ENCODE measurements at regions not wholly inside any gene's neighbourhood (a gene's known extent, or its start where the extent isn't known, plus 50 kb on each side); places are given as distances from the start of the nearest gene placed in this dataset.

GRCh38 chr2:21693081-21693480 lies 569.3 kb downstream of the TDRD15 start:
- Histone ChIP-seq H2AFZ (ENCODE audit: low read depth, low read length, poor library complexity, severe bottlenecking) (no peak overlapping the region), H3K9me3 (ENCODE audit: control insufficient read depth in 1 of 2, insufficient read depth in 1 of 2, low read depth in 1 of 2, low read length in 2 of 2) (peaks cover 0 to 4% of the 10 kb centered on the region in 2 experiments; a peak in 2 of 4 replicates), H3K4me1 (ENCODE audit: control insufficient read depth in 1 of 2, insufficient read depth in 2 of 2, low read length in 2 of 2) (no peaks in the 10 kb centered on the region), H3K27ac (ENCODE audit: low read depth, low read length) (no peak overlapping the region), H3K4me2 (ENCODE audit: low read length) (no peak overlapping the region), H3K36me3 (ENCODE audit: control insufficient read depth in 1 of 2, insufficient read depth in 2 of 2, low read length in 2 of 2) (no peaks in the 10 kb centered on the region), H3K9ac (ENCODE audit: low read length) (no peak overlapping the region), H3K4me3 (replicated peaks in 1 of 2; ENCODE audit: low read depth in 1 of 2, low read length in 2 of 2) (no peak overlapping the region), H3K9me2 (ENCODE audit: insufficient read depth) (no peaks in the 10 kb centered on the region), H3K79me2 (ENCODE audit: insufficient read depth, low read length) (no peaks in the 10 kb centered on the region), H4K20me1 (ENCODE audit: insufficient read depth) (no peaks in the 10 kb centered on the region), H3K27me3 (ENCODE audit: insufficient read depth, low read length) (no peaks in the 10 kb centered on the region)
- intact Hi-C loops (cut with micrococcal nuclease) = no loop called here
- CTCF ChIA-PET = no interaction called here
- no TSS peak for BruUV-seq (replicated peaks)
- DNase-seq (ENCODE audit: low read depth, low spot score) = no peak
- RAD21 ChIA-PET (ENCODE audit: low non-redundant PET in 1 of 2, low total read pairs in 2 of 2, uncharacterized antibody in 2 of 2, unreplicated experiment in 2 of 2) = no interaction called here
- POLR2A ChIA-PET = no interaction called here
- TF ChIP-seq ELF1 (IDR thresholded peaks at IDR 0.05; ENCODE audit: borderline replicate concordance, low read depth) (no peak), CBX3 (IDR thresholded peaks at IDR 0.05; ENCODE audit: low read depth) (no peak), TCF7L2 (IDR thresholded peaks at IDR 0.05; ENCODE audit: borderline replicate concordance, extremely low read depth, insufficient read depth, insufficient read length) (no peak), POLR2AphosphoS5 (IDR thresholded peaks at IDR 0.05; ENCODE audit: low read depth, low read length) (no peak), SIN3A (IDR thresholded peaks at IDR 0.05; ENCODE audit: low read depth) (no peak)
- no peak for ATAC-seq

DNA sequence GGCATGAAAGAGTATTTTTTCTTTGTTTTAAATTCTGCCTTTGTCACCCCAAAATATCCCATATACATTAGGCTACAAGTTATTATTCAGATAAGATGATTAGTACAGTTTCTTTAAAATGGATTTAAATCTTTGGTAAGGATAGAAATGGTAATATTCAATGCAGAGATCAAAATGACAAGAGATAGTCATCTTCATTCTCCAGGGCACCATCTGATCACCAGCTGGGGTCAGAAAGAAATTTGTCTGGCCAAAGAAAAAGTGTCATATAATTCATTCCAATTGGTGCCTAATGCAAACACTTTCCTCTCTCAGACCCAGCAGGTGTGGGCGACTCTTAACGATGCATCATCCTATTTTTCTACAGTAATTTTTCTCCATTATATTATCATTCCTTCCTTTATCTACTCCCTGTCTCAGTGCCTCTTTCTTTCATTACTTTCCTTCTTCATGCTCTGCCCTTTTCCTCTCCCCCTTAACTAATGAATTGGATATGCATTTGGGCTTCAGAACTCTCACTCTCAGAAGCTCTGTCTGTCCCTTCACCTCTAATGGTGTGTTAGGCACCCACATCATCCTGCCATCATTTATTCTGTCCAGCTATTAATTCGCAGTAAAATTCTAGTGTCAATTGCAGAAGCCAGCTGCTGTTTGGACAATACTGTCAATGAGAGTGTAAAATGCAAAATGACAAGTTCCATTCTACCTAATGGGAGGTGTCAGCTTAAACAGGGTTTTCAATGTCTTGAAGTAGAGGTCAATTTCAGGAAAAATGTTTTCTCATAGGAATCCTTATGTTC lies 570.5 kb downstream of the TDRD15 start:
- no TSS peak for BruUV-seq (replicated peaks)
- Histone ChIP-seq H3K9me3 (ENCODE audit: control insufficient read depth in 1 of 2, insufficient read depth in 1 of 2, low read depth in 1 of 2, low read length in 2 of 2) (peaks cover 4 to 8% of the 10 kb centered on the region in 2 experiments; a peak in 2 of 4 replicates), H3K79me2 (ENCODE audit: insufficient read depth, low read length) (no peaks in the 10 kb centered on the region), H3K36me3 (ENCODE audit: control insufficient read depth in 1 of 2, insufficient read depth in 2 of 2, low read length in 2 of 2) (no peaks in the 10 kb centered on the region), H3K9ac (ENCODE audit: low read length) (no peak overlapping the region), H3K27me3 (ENCODE audit: insufficient read depth, low read length) (no peaks in the 10 kb centered on the region), H2AFZ (ENCODE audit: low read depth, low read length, poor library complexity, severe bottlenecking) (no peak overlapping the region), H3K9me2 (ENCODE audit: insufficient read depth) (no peaks in the 10 kb centered on the region), H3K4me2 (ENCODE audit: low read length) (no peak overlapping the region), H3K4me3 (replicated peaks in 1 of 2; ENCODE audit: low read depth in 1 of 2, low read length in 2 of 2) (no peak overlapping the region), H4K20me1 (ENCODE audit: insufficient read depth) (no peaks in the 10 kb centered on the region), H3K27ac (ENCODE audit: low read depth, low read length) (no peak overlapping the region), H3K4me1 (ENCODE audit: control insufficient read depth in 1 of 2, insufficient read depth in 2 of 2, low read length in 2 of 2) (no peaks in the 10 kb centered on the region)
- ChIA-PET CTCF (no interaction called here), RAD21 (ENCODE audit: low non-redundant PET in 1 of 2, low total read pairs in 2 of 2, uncharacterized antibody in 2 of 2, unreplicated experiment in 2 of 2) (no interaction called here), POLR2A (no interaction called here)
- ATAC-seq = no peak
- intact Hi-C loops (cut with micrococcal nuclease) = no loop called here
- DNase-seq (ENCODE audit: low read depth, low spot score) = no peak
- TF ChIP-seq, protein P1, sequence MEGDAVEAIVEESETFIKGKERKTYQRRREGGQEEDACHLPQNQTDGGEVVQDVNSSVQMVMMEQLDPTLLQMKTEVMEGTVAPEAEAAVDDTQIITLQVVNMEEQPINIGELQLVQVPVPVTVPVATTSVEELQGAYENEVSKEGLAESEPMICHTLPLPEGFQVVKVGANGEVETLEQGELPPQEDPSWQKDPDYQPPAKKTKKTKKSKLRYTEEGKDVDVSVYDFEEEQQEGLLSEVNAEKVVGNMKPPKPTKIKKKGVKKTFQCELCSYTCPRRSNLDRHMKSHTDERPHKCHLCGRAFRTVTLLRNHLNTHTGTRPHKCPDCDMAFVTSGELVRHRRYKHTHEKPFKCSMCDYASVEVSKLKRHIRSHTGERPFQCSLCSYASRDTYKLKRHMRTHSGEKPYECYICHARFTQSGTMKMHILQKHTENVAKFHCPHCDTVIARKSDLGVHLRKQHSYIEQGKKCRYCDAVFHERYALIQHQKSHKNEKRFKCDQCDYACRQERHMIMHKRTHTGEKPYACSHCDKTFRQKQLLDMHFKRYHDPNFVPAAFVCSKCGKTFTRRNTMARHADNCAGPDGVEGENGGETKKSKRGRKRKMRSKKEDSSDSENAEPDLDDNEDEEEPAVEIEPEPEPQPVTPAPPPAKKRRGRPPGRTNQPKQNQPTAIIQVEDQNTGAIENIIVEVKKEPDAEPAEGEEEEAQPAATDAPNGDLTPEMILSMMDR (IDR thresholded peaks at IDR 0.05 in 2 of 3, conservative IDR thresholded peaks at IDR 0.05 in 1 of 3; ENCODE audit: borderline replicate concordance in 1 of 3, insufficient read depth in 1 of 3, low read depth in 2 of 3, low read length in 2 of 3) = no peak
- TF ChIP-seq ZBTB33 (IDR thresholded peaks at IDR 0.05; ENCODE audit: extremely low read depth, insufficient replicate concordance, low read length) (no peak), SIN3A (IDR thresholded peaks at IDR 0.05; ENCODE audit: low read depth) (no peak), CBX3 (IDR thresholded peaks at IDR 0.05; ENCODE audit: low read depth) (no peak), ELF1 (IDR thresholded peaks at IDR 0.05; ENCODE audit: borderline replicate concordance, low read depth) (no peak), CEBPB (IDR thresholded peaks at IDR 0.05; ENCODE audit: low read depth) (no peak)
- TF ChIP-seq, protein P2, sequence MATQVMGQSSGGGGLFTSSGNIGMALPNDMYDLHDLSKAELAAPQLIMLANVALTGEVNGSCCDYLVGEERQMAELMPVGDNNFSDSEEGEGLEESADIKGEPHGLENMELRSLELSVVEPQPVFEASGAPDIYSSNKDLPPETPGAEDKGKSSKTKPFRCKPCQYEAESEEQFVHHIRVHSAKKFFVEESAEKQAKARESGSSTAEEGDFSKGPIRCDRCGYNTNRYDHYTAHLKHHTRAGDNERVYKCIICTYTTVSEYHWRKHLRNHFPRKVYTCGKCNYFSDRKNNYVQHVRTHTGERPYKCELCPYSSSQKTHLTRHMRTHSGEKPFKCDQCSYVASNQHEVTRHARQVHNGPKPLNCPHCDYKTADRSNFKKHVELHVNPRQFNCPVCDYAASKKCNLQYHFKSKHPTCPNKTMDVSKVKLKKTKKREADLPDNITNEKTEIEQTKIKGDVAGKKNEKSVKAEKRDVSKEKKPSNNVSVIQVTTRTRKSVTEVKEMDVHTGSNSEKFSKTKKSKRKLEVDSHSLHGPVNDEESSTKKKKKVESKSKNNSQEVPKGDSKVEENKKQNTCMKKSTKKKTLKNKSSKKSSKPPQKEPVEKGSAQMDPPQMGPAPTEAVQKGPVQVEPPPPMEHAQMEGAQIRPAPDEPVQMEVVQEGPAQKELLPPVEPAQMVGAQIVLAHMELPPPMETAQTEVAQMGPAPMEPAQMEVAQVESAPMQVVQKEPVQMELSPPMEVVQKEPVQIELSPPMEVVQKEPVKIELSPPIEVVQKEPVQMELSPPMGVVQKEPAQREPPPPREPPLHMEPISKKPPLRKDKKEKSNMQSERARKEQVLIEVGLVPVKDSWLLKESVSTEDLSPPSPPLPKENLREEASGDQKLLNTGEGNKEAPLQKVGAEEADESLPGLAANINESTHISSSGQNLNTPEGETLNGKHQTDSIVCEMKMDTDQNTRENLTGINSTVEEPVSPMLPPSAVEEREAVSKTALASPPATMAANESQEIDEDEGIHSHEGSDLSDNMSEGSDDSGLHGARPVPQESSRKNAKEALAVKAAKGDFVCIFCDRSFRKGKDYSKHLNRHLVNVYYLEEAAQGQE (IDR thresholded peaks at IDR 0.05; ENCODE audit: low read depth) = no peak
- TF ChIP-seq, protein P3, sequence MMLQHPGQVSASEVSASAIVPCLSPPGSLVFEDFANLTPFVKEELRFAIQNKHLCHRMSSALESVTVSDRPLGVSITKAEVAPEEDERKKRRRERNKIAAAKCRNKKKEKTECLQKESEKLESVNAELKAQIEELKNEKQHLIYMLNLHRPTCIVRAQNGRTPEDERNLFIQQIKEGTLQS (IDR thresholded peaks at IDR 0.05) = no peak
